HL-60 (cell line): ENCODE measurements at regions not wholly inside any gene's neighbourhood (a gene's known extent, or its start where the extent isn't known, plus 50 kb on each side); places are given as distances from the start of the nearest gene placed in this dataset.

Experiments used
- POLR2AphosphoS5 ChIP-seq: IDR thresholded peaks from 2 replicates; pipeline ENCODE4 v1.6.1; 2012; ENCODE audit warnings: low read depth
- TF ChIP-seq, protein P1 (sequence below): IDR thresholded peaks from one replicate; pipeline ENCODE4 v1.5.1; 2011; ENCODE audit warnings: low read length, control low read depth, inconsistent platforms; ENCODE audit not compliant: insufficient read depth
- TF ChIP-seq, protein P2 (sequence below): IDR thresholded peaks from 2 replicates; pipeline ENCODE4 v1.6.1; 2012; ENCODE audit warnings: low read depth; ENCODE audit not compliant: insufficient replicate concordance

DNA sequence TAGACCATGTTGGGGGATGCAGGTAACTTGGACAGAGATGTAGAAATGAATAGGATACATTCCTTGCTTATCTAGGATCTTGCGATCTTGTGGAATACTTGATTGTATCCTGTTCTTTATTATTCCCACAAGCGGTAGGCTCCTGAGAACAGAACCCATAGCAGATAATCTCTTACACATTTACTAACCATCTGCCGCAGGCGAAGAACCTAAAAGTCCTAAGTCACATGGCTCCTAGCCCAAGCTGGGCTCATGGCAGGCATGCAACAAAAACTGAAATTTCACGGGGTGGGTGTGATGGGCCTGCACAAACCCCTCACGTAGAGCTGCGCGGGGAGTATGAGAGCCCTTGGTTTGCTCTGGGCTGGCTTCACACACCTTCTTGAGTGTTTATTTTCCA is 177.4 kb upstream of the NECTIN1 start:
- TF ChIP-seq, protein P1, sequence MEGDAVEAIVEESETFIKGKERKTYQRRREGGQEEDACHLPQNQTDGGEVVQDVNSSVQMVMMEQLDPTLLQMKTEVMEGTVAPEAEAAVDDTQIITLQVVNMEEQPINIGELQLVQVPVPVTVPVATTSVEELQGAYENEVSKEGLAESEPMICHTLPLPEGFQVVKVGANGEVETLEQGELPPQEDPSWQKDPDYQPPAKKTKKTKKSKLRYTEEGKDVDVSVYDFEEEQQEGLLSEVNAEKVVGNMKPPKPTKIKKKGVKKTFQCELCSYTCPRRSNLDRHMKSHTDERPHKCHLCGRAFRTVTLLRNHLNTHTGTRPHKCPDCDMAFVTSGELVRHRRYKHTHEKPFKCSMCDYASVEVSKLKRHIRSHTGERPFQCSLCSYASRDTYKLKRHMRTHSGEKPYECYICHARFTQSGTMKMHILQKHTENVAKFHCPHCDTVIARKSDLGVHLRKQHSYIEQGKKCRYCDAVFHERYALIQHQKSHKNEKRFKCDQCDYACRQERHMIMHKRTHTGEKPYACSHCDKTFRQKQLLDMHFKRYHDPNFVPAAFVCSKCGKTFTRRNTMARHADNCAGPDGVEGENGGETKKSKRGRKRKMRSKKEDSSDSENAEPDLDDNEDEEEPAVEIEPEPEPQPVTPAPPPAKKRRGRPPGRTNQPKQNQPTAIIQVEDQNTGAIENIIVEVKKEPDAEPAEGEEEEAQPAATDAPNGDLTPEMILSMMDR, result no peak
- no peak for TF ChIP-seq POLR2AphosphoS5
- TF ChIP-seq, protein P2, sequence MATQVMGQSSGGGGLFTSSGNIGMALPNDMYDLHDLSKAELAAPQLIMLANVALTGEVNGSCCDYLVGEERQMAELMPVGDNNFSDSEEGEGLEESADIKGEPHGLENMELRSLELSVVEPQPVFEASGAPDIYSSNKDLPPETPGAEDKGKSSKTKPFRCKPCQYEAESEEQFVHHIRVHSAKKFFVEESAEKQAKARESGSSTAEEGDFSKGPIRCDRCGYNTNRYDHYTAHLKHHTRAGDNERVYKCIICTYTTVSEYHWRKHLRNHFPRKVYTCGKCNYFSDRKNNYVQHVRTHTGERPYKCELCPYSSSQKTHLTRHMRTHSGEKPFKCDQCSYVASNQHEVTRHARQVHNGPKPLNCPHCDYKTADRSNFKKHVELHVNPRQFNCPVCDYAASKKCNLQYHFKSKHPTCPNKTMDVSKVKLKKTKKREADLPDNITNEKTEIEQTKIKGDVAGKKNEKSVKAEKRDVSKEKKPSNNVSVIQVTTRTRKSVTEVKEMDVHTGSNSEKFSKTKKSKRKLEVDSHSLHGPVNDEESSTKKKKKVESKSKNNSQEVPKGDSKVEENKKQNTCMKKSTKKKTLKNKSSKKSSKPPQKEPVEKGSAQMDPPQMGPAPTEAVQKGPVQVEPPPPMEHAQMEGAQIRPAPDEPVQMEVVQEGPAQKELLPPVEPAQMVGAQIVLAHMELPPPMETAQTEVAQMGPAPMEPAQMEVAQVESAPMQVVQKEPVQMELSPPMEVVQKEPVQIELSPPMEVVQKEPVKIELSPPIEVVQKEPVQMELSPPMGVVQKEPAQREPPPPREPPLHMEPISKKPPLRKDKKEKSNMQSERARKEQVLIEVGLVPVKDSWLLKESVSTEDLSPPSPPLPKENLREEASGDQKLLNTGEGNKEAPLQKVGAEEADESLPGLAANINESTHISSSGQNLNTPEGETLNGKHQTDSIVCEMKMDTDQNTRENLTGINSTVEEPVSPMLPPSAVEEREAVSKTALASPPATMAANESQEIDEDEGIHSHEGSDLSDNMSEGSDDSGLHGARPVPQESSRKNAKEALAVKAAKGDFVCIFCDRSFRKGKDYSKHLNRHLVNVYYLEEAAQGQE, result no peak
